ENCODE measurements at regions not wholly inside any gene's neighbourhood (a gene's known extent, or its start where the extent isn't known, plus 50 kb on each side); places are given as distances from the start of the nearest gene placed in this dataset.

DNA sequence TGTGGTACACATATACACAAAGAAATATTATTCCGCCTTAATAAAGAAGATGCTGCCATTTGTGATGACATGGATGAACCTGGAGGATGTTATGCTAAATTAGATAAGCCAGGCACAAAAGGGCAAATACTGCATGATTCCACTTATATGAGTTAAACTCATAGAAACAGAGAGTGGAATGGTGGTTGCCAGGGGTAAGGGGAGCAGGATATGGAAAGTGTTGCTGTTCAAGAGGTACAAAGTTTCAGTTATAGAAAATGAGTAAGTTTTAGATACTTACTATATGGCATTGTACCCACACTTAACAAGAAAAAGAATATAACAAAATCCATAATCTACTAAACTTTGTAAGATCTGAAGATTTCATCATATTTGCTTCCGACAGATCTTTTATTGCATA, 252.2 kb downstream of the SYK start:
- Histone ChIP-seq H3K27ac (ENCODE audit: low read depth, low read length) (no peak overlapping the region), H2AFZ (ENCODE audit: low read length) (no peak overlapping the region), H3K79me2 (ENCODE audit: insufficient read depth, low read length) (no peaks in the 10 kb centered on the region), H3K27me3 (ENCODE audit: insufficient read depth, low read length) (no peaks in the 10 kb centered on the region), H3K36me3 (ENCODE audit: insufficient read depth, low read length) (no peaks in the 10 kb centered on the region), H4K20me1 (ENCODE audit: insufficient read depth, low read length) (no peaks in the 10 kb centered on the region), H3K4me2 (ENCODE audit: insufficient read depth, low read length) (no peak overlapping the region), H3K9me3 (ENCODE audit: low read depth, low read length) (no peaks in the 10 kb centered on the region), H3K4me1 (ENCODE audit: insufficient read depth, low read length) (no peaks in the 10 kb centered on the region), H3K4me3 (ENCODE audit: insufficient read depth, low read length) (no peak overlapping the region)
- DNase-seq (ENCODE audit: insufficient read length, low spot score, missing footprints), result no peak
- TF ChIP-seq, protein P1, sequence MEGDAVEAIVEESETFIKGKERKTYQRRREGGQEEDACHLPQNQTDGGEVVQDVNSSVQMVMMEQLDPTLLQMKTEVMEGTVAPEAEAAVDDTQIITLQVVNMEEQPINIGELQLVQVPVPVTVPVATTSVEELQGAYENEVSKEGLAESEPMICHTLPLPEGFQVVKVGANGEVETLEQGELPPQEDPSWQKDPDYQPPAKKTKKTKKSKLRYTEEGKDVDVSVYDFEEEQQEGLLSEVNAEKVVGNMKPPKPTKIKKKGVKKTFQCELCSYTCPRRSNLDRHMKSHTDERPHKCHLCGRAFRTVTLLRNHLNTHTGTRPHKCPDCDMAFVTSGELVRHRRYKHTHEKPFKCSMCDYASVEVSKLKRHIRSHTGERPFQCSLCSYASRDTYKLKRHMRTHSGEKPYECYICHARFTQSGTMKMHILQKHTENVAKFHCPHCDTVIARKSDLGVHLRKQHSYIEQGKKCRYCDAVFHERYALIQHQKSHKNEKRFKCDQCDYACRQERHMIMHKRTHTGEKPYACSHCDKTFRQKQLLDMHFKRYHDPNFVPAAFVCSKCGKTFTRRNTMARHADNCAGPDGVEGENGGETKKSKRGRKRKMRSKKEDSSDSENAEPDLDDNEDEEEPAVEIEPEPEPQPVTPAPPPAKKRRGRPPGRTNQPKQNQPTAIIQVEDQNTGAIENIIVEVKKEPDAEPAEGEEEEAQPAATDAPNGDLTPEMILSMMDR (IDR thresholded peaks at IDR 0.05; ENCODE audit: extremely low read depth, low read depth, low read length), result no peak

DNA sequence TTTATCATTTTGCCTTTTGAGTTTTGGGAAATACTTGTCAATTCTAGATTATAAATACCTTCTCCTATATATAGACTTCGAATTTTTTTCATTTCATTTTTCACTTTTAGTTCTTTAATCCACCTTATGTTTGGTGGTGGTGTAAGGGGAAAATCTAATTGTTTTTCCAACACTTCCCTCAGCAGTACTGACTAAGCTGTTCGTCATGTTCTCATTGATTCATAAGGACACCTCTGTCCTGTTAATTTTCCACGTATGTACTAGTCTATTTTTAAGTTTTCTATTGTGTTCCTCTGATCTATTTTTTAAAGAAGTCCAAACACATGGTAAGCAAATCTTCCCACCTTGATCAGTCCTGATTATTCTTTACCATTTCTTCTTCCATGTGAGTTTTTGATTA, 254.2 kb downstream of the SYK start:
- TF ChIP-seq, protein P1 (IDR thresholded peaks at IDR 0.05; ENCODE audit: extremely low read depth, low read depth, low read length), result no peak
- Histone ChIP-seq H3K27me3 (ENCODE audit: insufficient read depth, low read length) (no peaks in the 10 kb centered on the region), H3K4me2 (ENCODE audit: insufficient read depth, low read length) (no peak overlapping the region), H3K27ac (ENCODE audit: low read depth, low read length) (no peak overlapping the region), H3K36me3 (ENCODE audit: insufficient read depth, low read length) (no peaks in the 10 kb centered on the region), H4K20me1 (ENCODE audit: insufficient read depth, low read length) (no peaks in the 10 kb centered on the region), H3K4me1 (ENCODE audit: insufficient read depth, low read length) (peaks cover 13% of the 10 kb centered on the region), H3K4me3 (ENCODE audit: insufficient read depth, low read length) (no peak overlapping the region), H2AFZ (ENCODE audit: low read length) (no peak overlapping the region), H3K9me3 (ENCODE audit: low read depth, low read length) (no peaks in the 10 kb centered on the region), H3K79me2 (ENCODE audit: insufficient read depth, low read length) (no peaks in the 10 kb centered on the region)
- DNase-seq (ENCODE audit: insufficient read length, low spot score, missing footprints), result no peak

GRCh38 chr9:91056486-91056885, 254.9 kb downstream of the SYK start:
- DNase-seq (ENCODE audit: insufficient read length, low spot score, missing footprints), result no peak
- H3K4me2 ChIP-seq (ENCODE audit: insufficient read depth, low read length), result no peak overlapping the region
- no peaks in the 10 kb centered on the region for H3K9me3 ChIP-seq (ENCODE audit: low read depth, low read length)
- TF ChIP-seq, protein P1 (IDR thresholded peaks at IDR 0.05; ENCODE audit: extremely low read depth, low read depth, low read length), result no peak
- peaks cover 19% of the 10 kb centered on the region for H3K4me1 ChIP-seq (ENCODE audit: insufficient read depth, low read length)
- no peaks in the 10 kb centered on the region for H4K20me1 ChIP-seq (ENCODE audit: insufficient read depth, low read length)
- no peaks in the 10 kb centered on the region for H3K79me2 ChIP-seq (ENCODE audit: insufficient read depth, low read length)
- no peak overlapping the region for H2AFZ ChIP-seq (ENCODE audit: low read length)
- no peaks in the 10 kb centered on the region for H3K36me3 ChIP-seq (ENCODE audit: insufficient read depth, low read length)
- no peak overlapping the region for H3K4me3 ChIP-seq (ENCODE audit: insufficient read depth, low read length)
- no peaks in the 10 kb centered on the region for H3K27me3 ChIP-seq (ENCODE audit: insufficient read depth, low read length)
- no peak overlapping the region for H3K27ac ChIP-seq (ENCODE audit: low read depth, low read length)

DNA sequence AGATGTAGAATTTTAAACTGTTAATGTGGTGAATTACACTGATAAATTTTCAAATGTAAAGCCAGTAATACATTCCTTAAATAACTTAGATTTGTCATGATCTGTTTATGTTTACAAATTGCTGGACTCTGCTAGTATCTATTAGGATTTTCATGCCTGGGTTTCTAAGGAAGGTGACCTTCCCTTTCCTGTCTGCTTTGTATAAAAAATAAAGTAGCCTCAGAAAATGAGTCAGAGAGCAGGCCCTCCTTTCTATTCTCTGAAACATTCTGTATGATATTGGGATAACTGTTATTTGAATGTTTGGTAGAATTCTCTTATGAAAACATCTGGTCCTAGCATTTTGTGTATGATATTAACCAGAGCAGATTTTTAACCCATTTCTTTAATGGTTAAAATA, 255.3 kb downstream of the SYK start:
- H3K27me3 ChIP-seq (ENCODE audit: insufficient read depth, low read length), result no peaks in the 10 kb centered on the region
- TF ChIP-seq, protein P1 (IDR thresholded peaks at IDR 0.05; ENCODE audit: extremely low read depth, low read depth, low read length), result no peak
- no peak overlapping the region for H2AFZ ChIP-seq (ENCODE audit: low read length)
- no peaks in the 10 kb centered on the region for H3K79me2 ChIP-seq (ENCODE audit: insufficient read depth, low read length)
- DNase-seq (ENCODE audit: insufficient read length, low spot score, missing footprints), result no peak
- H3K9me3 ChIP-seq (ENCODE audit: low read depth, low read length), result no peaks in the 10 kb centered on the region
- H3K36me3 ChIP-seq (ENCODE audit: insufficient read depth, low read length), result no peaks in the 10 kb centered on the region
- H3K27ac ChIP-seq (ENCODE audit: low read depth, low read length), result no peak overlapping the region
- no peaks in the 10 kb centered on the region for H4K20me1 ChIP-seq (ENCODE audit: insufficient read depth, low read length)
- no peak overlapping the region for H3K4me2 ChIP-seq (ENCODE audit: insufficient read depth, low read length)
- H3K4me3 ChIP-seq (ENCODE audit: insufficient read depth, low read length), result no peak overlapping the region
- H3K4me1 ChIP-seq (ENCODE audit: insufficient read depth, low read length), result peaks cover 20% of the 10 kb centered on the region

Measured in osteoblast (primary cell).